ENCODE measurements at regions not wholly inside any gene's neighbourhood (a gene's known extent, or its start where the extent isn't known, plus 50 kb on each side); places are given as distances from the start of the nearest gene placed in this dataset.

GRCh38 chr5:12322042-12322441 is 417.8 kb upstream of the CTNND2 start:
- DNase-seq, result no peak

- DNase-seq, result no peak
Observed at GRCh38 chr5:12320331-12320730, 416.1 kb upstream of the CTNND2 start.

- no peak for DNase-seq
Observed at GRCh38 chr5:12316812-12317211, 412.6 kb upstream of the CTNND2 start.

GRCh38 chr5:12315461-12315860 is 411.2 kb upstream of the CTNND2 start:
- no peak for DNase-seq

GRCh38 chr5:12313602-12314001 is 409.4 kb upstream of the CTNND2 start:
- no peak for DNase-seq

- DNase-seq, result no peak
Observed at GRCh38 chr5:12312343-12312742, 408.1 kb upstream of the CTNND2 start.

GRCh38 chr5:12294151-12294550 is 389.9 kb upstream of the CTNND2 start:
- DNase-seq, result no peak

- peak; percentile 3 to 32 (median 20) for DNase-seq
Observed at GRCh38 chr5:12292610-12293204, 388.5 kb upstream of the CTNND2 start.

- no peak for DNase-seq
Observed at GRCh38 chr5:12284604-12285003, 380.4 kb upstream of the CTNND2 start.

- DNase-seq, result no peak
Observed at GRCh38 chr5:12277504-12278192, 373.4 kb upstream of the CTNND2 start.

GRCh38 chr5:12274236-12274635 is 370.0 kb upstream of the CTNND2 start:
- no peak for DNase-seq

- DNase-seq, result no peak
Observed at GRCh38 chr5:12272389-12272788, 368.1 kb upstream of the CTNND2 start.

GRCh38 chr5:12270914-12271313 is 366.7 kb upstream of the CTNND2 start:
- DNase-seq, result no peak

GRCh38 chr5:12269164-12269563 is 364.9 kb upstream of the CTNND2 start:
- DNase-seq, result no peak

- no peak for DNase-seq
Observed at GRCh38 chr5:12258549-12258948, 354.3 kb upstream of the CTNND2 start.

- no peak for DNase-seq
Observed at GRCh38 chr5:12250454-12250853, 346.2 kb upstream of the CTNND2 start.

- no peak for DNase-seq
Observed at GRCh38 chr5:12248831-12249230, 344.6 kb upstream of the CTNND2 start.

GRCh38 chr5:12246036-12246435 is 341.8 kb upstream of the CTNND2 start:
- DNase-seq, result no peak

GRCh38 chr5:12245429-12245828 is 341.2 kb upstream of the CTNND2 start:
- no peak for DNase-seq

- no peak for DNase-seq
Observed at GRCh38 chr5:12242950-12243888, 339.0 kb upstream of the CTNND2 start.

- DNase-seq, result no peak
Observed at GRCh38 chr5:12237837-12238575, 333.8 kb upstream of the CTNND2 start.

- DNase-seq, result no peak
Observed at GRCh38 chr5:12230659-12231058, 326.4 kb upstream of the CTNND2 start.

- DNase-seq, result no peak
Observed at GRCh38 chr5:12217039-12217438, 312.8 kb upstream of the CTNND2 start.

Measured in suppressor macrophage (primary cell).